BE2C (cell line): ENCODE measurements at regions not wholly inside any gene's neighbourhood (a gene's known extent, or its start where the extent isn't known, plus 50 kb on each side); places are given as distances from the start of the nearest gene placed in this dataset.

ENCODE experiments used
- DNase-seq: peaks from one replicate; pipeline ENCODE4 v3.0.0-alpha.2; 2020
- H3K27me3 ChIP-seq: fragments of 250-450 bp; sonication (Bioruptor Pico); 2 replicates; pipeline ENCODE4 v1.5.1; 2020; ENCODE audit warnings: mild to moderate bottlenecking
- H3K36me3 ChIP-seq: fragments of 250-450 bp; sonication (Bioruptor Pico); 2 replicates; pipeline ENCODE4 v1.5.1; 2020; ENCODE audit warnings: mild to moderate bottlenecking
- H3K4me1 ChIP-seq: fragments of 250-450 bp; sonication (Bioruptor Pico); 2 replicates; pipeline ENCODE4 v1.5.1; 2020
- H3K4me3 ChIP-seq: 2 replicates; pipeline ENCODE4 v1.5.1; 2011; ENCODE audit warnings: low read depth, low read length
- H3K9me3 ChIP-seq: fragments of 250-450 bp; sonication (Bioruptor Pico); 2 replicates; pipeline ENCODE4 v1.5.1; 2020
- CTCF ChIP-seq: IDR thresholded peaks from 2 replicates; pipeline ENCODE4 v1.5.1; 2012; ENCODE audit warnings: mild to moderate bottlenecking, low read depth, low read length

- no peak for DNase-seq
- no peak for TF ChIP-seq CTCF
- Histone ChIP-seq H3K27me3 (no peaks in the 10 kb centered on the region), H3K9me3 (no peaks in the 10 kb centered on the region), H3K4me1 (no peaks in the 10 kb centered on the region), H3K36me3 (no peaks in the 10 kb centered on the region), H3K4me3 (no peak overlapping the region)
These were observed 164.9 kb downstream of the CENPW start for GRCh38 chr6:126504792-126505191.

DNA sequence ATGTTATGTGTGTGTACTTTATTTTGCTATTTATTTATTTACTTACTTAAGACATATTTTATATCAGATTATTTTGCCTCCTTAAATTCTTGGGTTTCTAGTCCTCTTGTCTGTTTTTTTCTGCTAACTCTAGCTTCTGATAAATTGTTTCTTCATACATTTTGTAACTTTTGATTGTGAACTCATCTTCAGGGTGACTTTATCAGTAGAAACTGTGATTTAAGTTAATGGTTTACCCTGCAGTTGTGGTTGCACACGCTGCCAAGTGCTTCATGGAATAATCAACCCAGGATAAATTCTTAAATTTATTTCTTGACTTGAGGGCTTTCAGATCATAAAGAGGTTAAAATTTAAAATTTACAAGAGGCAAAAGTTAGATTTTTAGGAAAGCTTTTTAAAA lies 173.3 kb downstream of the CENPW start:
- Histone ChIP-seq H3K27me3 (peaks cover 3% of the 10 kb centered on the region; the same call in 1 of the 2 replicates), H3K36me3 (no peaks in the 10 kb centered on the region), H3K4me1 (no peaks in the 10 kb centered on the region), H3K9me3 (no peaks in the 10 kb centered on the region), H3K4me3 (no peak overlapping the region)
- no peak for DNase-seq
- no peak for TF ChIP-seq CTCF

DNA sequence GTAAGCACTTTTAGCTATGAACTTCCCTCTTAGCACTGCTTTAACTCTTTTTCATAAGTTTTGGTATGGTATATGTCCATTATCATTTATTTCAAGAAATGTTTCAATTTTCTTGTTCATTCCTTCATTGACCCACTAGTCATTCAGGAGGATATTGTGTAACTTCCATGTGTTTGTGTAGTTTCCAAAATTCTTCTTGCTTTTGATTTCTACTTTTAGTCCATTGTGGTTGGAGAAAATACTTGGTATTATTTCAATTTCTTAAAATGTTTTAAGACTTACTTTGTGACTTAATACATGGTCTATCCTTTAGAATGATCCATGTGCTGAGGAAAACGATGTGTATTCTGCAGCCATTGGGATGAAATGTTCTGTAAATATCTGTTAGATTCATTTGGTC lies 176.5 kb downstream of the CENPW start:
- H3K36me3 ChIP-seq, result no peaks in the 10 kb centered on the region

DNA sequence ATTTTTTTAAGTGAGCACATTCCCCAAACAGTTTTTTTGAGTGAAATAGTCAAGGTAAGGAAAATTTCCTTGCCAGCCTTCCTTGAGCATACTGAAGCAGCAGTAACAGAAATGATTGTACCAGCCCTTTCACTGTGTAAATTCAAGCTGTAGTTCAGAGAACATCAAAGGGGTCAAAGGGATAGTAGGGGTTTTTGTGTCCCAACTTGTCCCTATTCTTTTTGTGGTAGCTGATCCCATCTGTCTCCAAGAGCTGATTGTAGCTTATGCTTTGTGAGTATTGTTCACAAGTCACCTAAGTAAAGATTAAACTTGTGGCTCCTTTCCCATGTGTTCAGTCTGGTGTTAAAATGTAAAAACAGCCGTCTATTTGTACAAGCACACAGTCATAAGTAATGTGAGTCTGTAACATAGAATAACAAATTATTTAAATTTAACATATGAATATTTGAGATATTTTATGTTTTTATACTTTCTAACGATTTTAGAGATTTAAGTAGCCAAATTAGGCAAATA lies 185.0 kb downstream of the CENPW start:
- no peaks in the 10 kb centered on the region for H3K9me3 ChIP-seq
- no peaks in the 10 kb centered on the region for H3K4me1 ChIP-seq
- no peaks in the 10 kb centered on the region for H3K36me3 ChIP-seq
- no peak for TF ChIP-seq CTCF
- DNase-seq, result no peak
- no peaks in the 10 kb centered on the region for H3K27me3 ChIP-seq
- H3K4me3 ChIP-seq, result no peak overlapping the region

More for the DNA sequence above, 176.5 kb downstream of the CENPW start:
- H3K4me1 ChIP-seq, result no peaks in the 10 kb centered on the region
- H3K4me3 ChIP-seq, result no peak overlapping the region
- H3K27me3 ChIP-seq, result peaks cover 3% of the 10 kb centered on the region; the same call in 1 of the 2 replicates
- TF ChIP-seq CTCF, result no peak
- DNase-seq, result no peak
- H3K9me3 ChIP-seq, result no peaks in the 10 kb centered on the region

GRCh38 chr6:126526547-126526946 lies 186.6 kb downstream of the CENPW start:
- no peaks in the 10 kb centered on the region for H3K9me3 ChIP-seq
- no peaks in the 10 kb centered on the region for H3K4me1 ChIP-seq
- DNase-seq, result no peak
- H3K4me3 ChIP-seq, result no peak overlapping the region
- H3K27me3 ChIP-seq, result no peaks in the 10 kb centered on the region
- no peak for TF ChIP-seq CTCF
- no peaks in the 10 kb centered on the region for H3K36me3 ChIP-seq

GRCh38 chr6:126526996-126527606 lies 187.2 kb downstream of the CENPW start:
- H3K4me3 ChIP-seq, result no peak overlapping the region
- no peaks in the 10 kb centered on the region for H3K4me1 ChIP-seq
- no peaks in the 10 kb centered on the region for H3K9me3 ChIP-seq
- H3K27me3 ChIP-seq, result no peaks in the 10 kb centered on the region
- no peak for DNase-seq
- H3K36me3 ChIP-seq, result no peaks in the 10 kb centered on the region
- no peak for TF ChIP-seq CTCF
